Neuronal stem cell (in vitro differentiated cells): ENCODE measurements at regions not wholly inside any gene's neighbourhood (a gene's known extent, or its start where the extent isn't known, plus 50 kb on each side); places are given as distances from the start of the nearest gene placed in this dataset.

Experiments used
- DNase-seq: peaks from one replicate; pipeline ENCODE4 v3.0.0-alpha.2; 2013; ENCODE audit warnings: low spot score
- H2AFZ ChIP-seq: one replicate; pipeline ENCODE4 v1.6.1; 2013; ENCODE audit warnings: mild to moderate bottlenecking, low read length, inconsistent platforms
- H2AK5ac ChIP-seq: 2 replicates; pipeline ENCODE4 v1.6.1; 2013; ENCODE audit warnings: low read depth, mild to moderate bottlenecking, inconsistent platforms, low read length, moderate library complexity, mixed read lengths
- H2BK120ac ChIP-seq: 2 replicates; pipeline ENCODE4 v1.6.1; 2013; ENCODE audit warnings: low read depth, mild to moderate bottlenecking, inconsistent platforms, low read length, moderate library complexity, mixed read lengths
- H2BK12ac ChIP-seq: one replicate; pipeline ENCODE4 v1.6.1; 2013; ENCODE audit warnings: low read length, inconsistent platforms
- H2BK15ac ChIP-seq: 2 replicates; pipeline ENCODE4 v1.6.1; 2013; ENCODE audit warnings: mild to moderate bottlenecking, low read length, inconsistent platforms, mixed read lengths
- H2BK5ac ChIP-seq: one replicate; pipeline ENCODE4 v1.6.1; 2013; ENCODE audit warnings: inconsistent platforms, mild to moderate bottlenecking, low read length, moderate library complexity
- H3K14ac ChIP-seq: one replicate; pipeline ENCODE4 v1.6.1; 2013; ENCODE audit warnings: low read length, inconsistent platforms
- H3K18ac ChIP-seq: 2 replicates; pipeline ENCODE4 v1.6.1; 2013; ENCODE audit warnings: low read length, inconsistent platforms
- H3K23ac ChIP-seq: 2 replicates; pipeline ENCODE4 v1.6.1; 2013; ENCODE audit warnings: low read depth, mild to moderate bottlenecking, mixed read lengths, low read length, inconsistent platforms; ENCODE audit not compliant: poor library complexity
- H3K27ac ChIP-seq: replicated peaks from 3 replicates; pipeline ENCODE4 v1.5.1; 2013; ENCODE audit warnings: low read length, inconsistent platforms
- H3K27me3 ChIP-seq, 3 experiments: 2 replicates each; pipeline ENCODE4 v1.6.1; 2013; ENCODE audit warnings: low read length in 3 of 3, mild to moderate bottlenecking in 2 of 3, inconsistent platforms in 1 of 3, low read depth in 1 of 3, mixed read lengths in 1 of 3, moderate library complexity in 1 of 3; ENCODE audit not compliant: control insufficient read depth in 3 of 3, insufficient read depth in 3 of 3
- H3K36me3 ChIP-seq, 2 donors: replicated peaks in 1 of 2; 2 replicates each; pipeline ENCODE4 v1.6.1; 2013; ENCODE audit warnings: low read length in 2 of 2; ENCODE audit not compliant: control insufficient read depth in 2 of 2, insufficient read depth in 2 of 2
- H3K4ac ChIP-seq: 2 replicates; pipeline ENCODE4 v1.6.1; 2013; ENCODE audit warnings: inconsistent platforms, mild to moderate bottlenecking, low read length, moderate library complexity
- H3K4me1 ChIP-seq, 2 donors: 1 replicate in 1 of 2; 2 replicates in 1 of 2; pipeline ENCODE4 v1.6.1; 2013; ENCODE audit warnings: low read length in 2 of 2, low read depth in 1 of 2; ENCODE audit not compliant: control insufficient read depth in 2 of 2, insufficient read depth in 1 of 2
- H3K4me2 ChIP-seq: one replicate; pipeline ENCODE4 v1.6.1; 2013; ENCODE audit warnings: mild to moderate bottlenecking, low read length, inconsistent platforms; ENCODE audit not compliant: insufficient read depth, poor library complexity, severe bottlenecking
- H3K4me3 ChIP-seq, 2 donors: 2 replicates each; pipeline ENCODE4 v1.5.1; 2013; ENCODE audit warnings: low read length in 2 of 2, mild to moderate bottlenecking in 2 of 2, inconsistent platforms in 1 of 2, moderate library complexity in 1 of 2
- H3K79me1 ChIP-seq: one replicate; pipeline ENCODE4 v1.6.1; 2013; ENCODE audit warnings: low read depth, mild to moderate bottlenecking, inconsistent platforms, low read length, moderate library complexity
- H3K9ac ChIP-seq: one replicate; pipeline ENCODE4 v1.6.1; 2013; ENCODE audit warnings: mild to moderate bottlenecking, low read depth, low read length, inconsistent platforms; ENCODE audit not compliant: poor library complexity
- H3K9me3 ChIP-seq, 2 donors: replicated peaks in 1 of 2; 2 replicates each; pipeline versions ENCODE3 to v1.6.1; 2013; ENCODE audit warnings: low read length in 2 of 2, mild to moderate bottlenecking in 2 of 2, inconsistent platforms in 1 of 2, low read depth in 1 of 2, mixed read lengths in 1 of 2, moderate library complexity in 1 of 2; ENCODE audit not compliant: control insufficient read depth in 2 of 2, insufficient read depth in 1 of 2
- H4K8ac ChIP-seq: one replicate; pipeline ENCODE4 v1.6.1; 2013; ENCODE audit warnings: low read depth, mild to moderate bottlenecking, inconsistent platforms, low read length, moderate library complexity
- H4K91ac ChIP-seq: one replicate; pipeline ENCODE4 v1.6.1; 2013; ENCODE audit warnings: low read length, low read depth, mild to moderate bottlenecking, inconsistent platforms; ENCODE audit not compliant: poor library complexity
- WGBS, 2 donors: extraction: QIAGEN DNeasy Blood & Tissue Kit; methylation state at CpG; one replicate each; pipeline ENCODE4 v1.1.7; 2013; ENCODE audit warnings: missing lambda C conversion rate in 2 of 2, mixed read lengths in 1 of 2; ENCODE audit not compliant: insufficient read length in 2 of 2, insufficient replicate concordance in 1 of 2; ENCODE audit errors: extremely low coverage in 2 of 2; 5-methylcytosine and 5-hydroxymethylcytosine counted together

DNA sequence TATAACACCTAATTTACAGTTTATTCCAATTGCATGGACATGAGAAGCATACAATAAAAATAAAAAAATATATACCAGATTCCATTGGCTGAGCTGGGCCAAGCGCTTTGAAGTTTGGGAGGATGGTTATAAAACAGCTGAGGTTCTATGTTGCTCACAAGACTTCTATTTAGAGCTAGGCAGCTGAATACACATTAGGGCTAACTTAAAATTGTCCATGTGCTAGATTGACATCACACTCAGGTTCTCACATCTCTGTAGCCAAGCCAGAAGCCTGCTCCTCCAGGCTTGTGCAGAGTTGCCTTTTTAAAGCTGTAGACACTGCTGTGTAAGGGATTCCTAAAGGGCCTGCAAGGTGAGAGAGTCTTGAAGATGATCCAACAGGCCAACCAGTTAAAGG lies 871.1 kb upstream of the FANCL start:
- no peak overlapping the region for H2BK15ac ChIP-seq
- H3K4me3 ChIP-seq: no peak overlapping the region
- no peak overlapping the region for H2BK120ac ChIP-seq
- no peak overlapping the region for H3K27ac ChIP-seq
- H2BK5ac ChIP-seq: no peak overlapping the region
- H3K23ac ChIP-seq: no peak overlapping the region
- no peak overlapping the region for H2AK5ac ChIP-seq
- WGBS, 2 donors: no CpG with 5 or more reads among the region's 1 CpG
- no peaks in the 10 kb centered on the region for H3K36me3 ChIP-seq
- no peak for DNase-seq
- no peak overlapping the region for H2AFZ ChIP-seq
- H3K9me3 ChIP-seq: no peaks in the 10 kb centered on the region
- H3K9ac ChIP-seq: no peak overlapping the region
- H4K91ac ChIP-seq: no peak overlapping the region
- H3K79me1 ChIP-seq: no peaks in the 10 kb centered on the region
- H3K18ac ChIP-seq: no peak overlapping the region
- H3K4me2 ChIP-seq: no peak overlapping the region
- H3K4me1 ChIP-seq: no peaks in the 10 kb centered on the region
- no peak overlapping the region for H3K4ac ChIP-seq
- no peak overlapping the region for H3K14ac ChIP-seq
- no peak overlapping the region for H2BK12ac ChIP-seq
- H3K27me3 ChIP-seq: peaks cover 0 to 5% (median 0%) of the 10 kb centered on the region in 3 experiments
- H4K8ac ChIP-seq: no peak overlapping the region

DNA sequence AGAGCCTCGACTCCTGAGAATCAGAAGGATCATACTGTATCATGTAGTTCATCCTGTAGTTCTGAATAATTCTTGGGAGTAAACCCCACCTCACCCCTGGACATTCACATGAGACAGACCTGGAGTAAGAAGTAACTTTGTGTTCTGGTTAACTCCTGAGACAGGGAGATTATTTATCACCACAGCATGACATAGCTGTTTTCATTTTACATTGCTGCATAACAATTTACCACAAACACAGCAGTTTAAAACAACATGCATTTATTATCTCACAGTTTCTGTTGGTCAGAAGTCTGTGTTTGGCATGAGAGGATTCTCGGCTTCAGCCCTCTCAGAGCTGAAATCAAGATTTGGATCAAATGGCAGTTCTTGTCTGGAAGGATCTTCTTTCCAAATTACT lies 855.8 kb upstream of the FANCL start:
- H3K4me1 ChIP-seq: no peaks in the 10 kb centered on the region
- no peak overlapping the region for H3K4me2 ChIP-seq
- no peak overlapping the region for H4K91ac ChIP-seq
- H3K27me3 ChIP-seq: no peaks in the 10 kb centered on the region
- no peak overlapping the region for H3K18ac ChIP-seq
- no peak overlapping the region for H2BK12ac ChIP-seq
- no peaks in the 10 kb centered on the region for H3K36me3 ChIP-seq
- H3K14ac ChIP-seq: no peak overlapping the region
- H3K9ac ChIP-seq: no peak overlapping the region
- H2BK15ac ChIP-seq: no peak overlapping the region
- DNase-seq: no peak
- H3K79me1 ChIP-seq: no peaks in the 10 kb centered on the region
- H3K27ac ChIP-seq: no peak overlapping the region
- peaks cover 2 to 5% of the 10 kb centered on the region in 2 donors for H3K9me3 ChIP-seq
- no peak overlapping the region for H2AFZ ChIP-seq
- no CpG with 5 or more reads among the region's 2 CpGs for WGBS, 2 donors
- no peak overlapping the region for H3K4ac ChIP-seq
- H2BK5ac ChIP-seq: no peak overlapping the region
- H2AK5ac ChIP-seq: no peak overlapping the region
- no peak overlapping the region for H4K8ac ChIP-seq
- H2BK120ac ChIP-seq: no peak overlapping the region
- H3K23ac ChIP-seq: no peak overlapping the region
- no peak overlapping the region for H3K4me3 ChIP-seq

DNA sequence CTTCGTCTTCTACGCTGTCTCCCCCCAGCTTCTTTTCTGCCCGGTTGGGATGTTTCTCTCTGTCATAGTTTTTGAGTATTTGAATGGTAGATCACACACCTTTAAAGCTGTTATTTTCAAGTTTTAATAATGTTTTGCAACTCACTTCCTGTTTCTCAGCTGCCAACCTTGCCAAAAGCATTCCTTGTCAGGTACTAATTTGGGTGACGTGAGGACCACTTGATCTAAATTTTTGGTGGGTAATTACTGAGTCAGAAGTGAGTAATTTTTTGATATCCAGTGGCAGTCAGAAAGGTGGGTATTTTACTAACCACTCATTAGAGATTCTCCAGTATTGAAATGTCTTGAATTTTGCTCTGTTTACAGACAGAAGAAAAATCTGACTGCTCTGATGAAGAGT lies 852.4 kb upstream of the FANCL start:
- H3K36me3 ChIP-seq: no peaks in the 10 kb centered on the region

DNA sequence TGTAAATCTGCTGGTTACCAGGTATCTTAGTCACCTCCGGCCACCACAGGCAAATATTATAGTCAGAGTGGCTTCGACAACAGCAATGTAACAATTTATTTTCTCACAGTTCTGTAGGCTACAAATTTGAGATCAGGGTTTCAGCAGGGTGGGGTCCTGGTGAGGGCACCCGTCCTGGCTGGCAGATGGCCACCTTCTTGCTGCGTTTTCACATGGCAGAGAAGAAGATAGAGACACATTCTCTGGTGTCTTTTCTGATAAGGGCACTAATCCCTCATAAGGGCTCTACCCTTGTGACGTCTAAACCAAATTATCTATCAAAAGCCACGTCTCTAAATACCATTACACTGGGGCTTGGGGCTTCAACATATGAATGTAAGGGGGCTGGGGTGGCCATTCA lies 843.2 kb upstream of the FANCL start:
- Histone ChIP-seq H3K4me1 (no peaks in the 10 kb centered on the region), H3K4ac (no peak overlapping the region), H3K36me3 (no peaks in the 10 kb centered on the region), H4K91ac (no peak overlapping the region), H2AK5ac (no peak overlapping the region), H2BK120ac (no peak overlapping the region), H3K9me3 (no peaks in the 10 kb centered on the region), H2BK5ac (no peak overlapping the region), H3K9ac (no peak overlapping the region), H3K18ac (no peak overlapping the region), H3K23ac (no peak overlapping the region), H3K27ac (no peak overlapping the region), H3K79me1 (no peaks in the 10 kb centered on the region), H3K14ac (no peak overlapping the region), H3K27me3 (no peaks in the 10 kb centered on the region), H2BK15ac (no peak overlapping the region), H3K4me3 (no peak overlapping the region), H2AFZ (no peak overlapping the region), H2BK12ac (no peak overlapping the region), H3K4me2 (no peak overlapping the region), H4K8ac (no peak overlapping the region)
- DNase-seq: no peak
- WGBS, 2 donors: no CpG with 5 or more reads among the region's 6 CpGs

More for the DNA sequence above, 852.4 kb upstream of the FANCL start:
- WGBS, 2 donors: no CpG with 5 or more reads among the region's 4 CpGs
- Histone ChIP-seq H3K27me3 (no peaks in the 10 kb centered on the region), H2BK5ac (no peak overlapping the region), H3K18ac (no peak overlapping the region), H4K91ac (no peak overlapping the region), H3K79me1 (no peaks in the 10 kb centered on the region), H3K4ac (no peak overlapping the region), H3K9ac (no peak overlapping the region), H3K27ac (no peak overlapping the region), H3K4me3 (no peak overlapping the region), H2BK120ac (no peak overlapping the region), H3K4me1 (no peaks in the 10 kb centered on the region), H2BK15ac (no peak overlapping the region), H3K23ac (no peak overlapping the region), H3K4me2 (no peak overlapping the region), H2AFZ (no peak overlapping the region), H2AK5ac (no peak overlapping the region), H3K9me3 (peaks cover under 1 to 5% of the 10 kb centered on the region in 2 donors), H3K14ac (no peak overlapping the region), H4K8ac (no peak overlapping the region), H2BK12ac (no peak overlapping the region)
- DNase-seq: no peak
